Hippocampal formation (tissue), 2 donors: ENCODE measurements at regions not wholly inside any gene's neighbourhood (a gene's known extent, or its start where the extent isn't known, plus 50 kb on each side); places are given as distances from the start of the nearest gene placed in this dataset.
"Not testable (repeated sequence)": the region's sequence is repeated elsewhere in the genome, so short reads cannot be mapped to it uniquely, and the experiment has no call there.

Experiments
- DNase-seq, 2 donors: peaks; one replicate each; lab custom pipeline; 2025; lab: John Stamatoyannopoulos, UW

DNA sequence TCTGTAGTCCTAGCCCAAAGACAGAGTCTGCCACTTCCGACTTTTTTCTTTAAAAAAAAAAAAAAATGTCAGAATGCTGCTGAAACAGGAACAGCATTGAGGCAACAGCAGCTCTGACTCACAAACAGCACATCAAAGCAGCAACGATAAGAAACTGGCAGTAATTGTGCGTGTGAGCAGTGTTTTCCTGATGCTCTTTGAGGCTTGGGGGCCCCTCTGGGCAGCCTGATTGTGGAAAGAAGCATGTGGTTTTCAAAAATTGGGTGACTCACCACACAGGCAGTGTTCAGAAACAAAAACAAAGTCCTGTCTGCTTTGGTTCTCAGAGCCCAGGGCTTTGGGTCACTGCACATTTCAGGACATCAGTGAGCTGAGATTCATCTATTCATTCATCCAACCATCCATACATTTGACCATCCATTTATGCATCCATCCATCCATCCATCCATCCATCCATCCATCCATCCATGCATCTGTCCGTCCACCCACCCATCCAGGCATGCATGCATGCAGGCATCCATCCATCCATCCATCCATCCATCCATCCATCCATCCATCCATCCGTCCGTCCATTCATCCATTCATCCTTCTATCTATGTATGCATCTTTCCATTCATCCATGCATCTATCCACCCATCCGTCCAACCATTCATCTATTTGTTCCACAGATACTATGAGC is 308.4 kb downstream of the RPLP1 start:
- DNase-seq = no peak

DNA sequence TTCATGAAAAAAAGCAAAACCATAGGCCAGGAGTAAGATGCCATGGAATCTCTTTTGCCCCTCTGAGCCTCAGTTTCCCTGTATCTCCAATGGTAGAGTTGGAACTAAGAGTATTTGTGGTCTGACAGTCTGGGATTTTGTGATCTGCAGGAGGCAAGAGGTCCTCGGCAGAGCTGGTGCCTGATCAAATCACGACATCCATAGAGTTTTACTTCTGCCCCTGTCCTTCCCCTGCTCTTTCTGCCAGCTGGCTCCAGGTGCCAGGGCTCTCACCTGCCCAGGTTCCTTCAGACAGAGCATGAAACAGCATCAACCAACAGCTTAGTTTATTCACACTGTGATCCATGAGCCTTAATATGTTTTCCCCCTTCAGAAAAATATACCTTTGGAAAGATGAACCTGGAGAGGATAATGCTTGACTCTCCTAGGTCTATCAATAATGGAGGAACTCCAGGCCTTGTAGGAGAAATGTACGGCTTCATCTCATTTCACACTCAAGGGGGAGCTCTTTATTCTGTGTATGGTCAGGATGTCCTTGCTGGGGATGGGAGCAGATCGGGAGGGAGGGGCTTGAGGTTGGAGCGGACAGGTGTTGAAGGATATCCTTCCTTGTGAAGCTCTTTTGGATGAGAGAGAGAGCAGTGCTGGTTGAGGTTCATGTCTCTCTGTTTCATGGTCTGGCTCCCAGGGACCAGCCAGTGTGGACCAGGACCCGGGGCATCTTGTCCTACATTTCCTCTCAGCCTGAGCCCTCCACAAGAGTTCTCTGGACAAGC is 309.9 kb downstream of the RPLP1 start:
- no peak for DNase-seq

DNA sequence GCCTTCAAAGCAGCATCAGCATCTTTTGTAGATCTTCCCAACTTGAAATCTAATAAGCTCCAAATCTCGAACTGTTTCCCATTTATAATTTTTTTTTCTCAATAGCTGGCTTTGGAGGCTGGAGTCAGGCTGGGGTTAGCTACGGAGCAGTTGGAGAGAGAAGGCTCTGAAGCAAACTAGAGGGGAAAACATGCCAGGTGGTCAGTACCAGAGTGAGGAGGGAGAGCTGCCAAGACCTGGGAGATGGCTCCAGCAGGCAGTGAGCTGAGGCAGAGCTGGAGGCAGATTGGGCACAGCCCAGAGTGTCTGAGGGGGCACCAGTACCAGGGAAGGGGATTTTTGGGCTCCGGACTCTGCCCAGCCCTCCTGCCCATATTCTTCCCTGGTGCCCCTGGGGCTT is 311.2 kb downstream of the RPLP1 start:
- DNase-seq = no peak

DNA sequence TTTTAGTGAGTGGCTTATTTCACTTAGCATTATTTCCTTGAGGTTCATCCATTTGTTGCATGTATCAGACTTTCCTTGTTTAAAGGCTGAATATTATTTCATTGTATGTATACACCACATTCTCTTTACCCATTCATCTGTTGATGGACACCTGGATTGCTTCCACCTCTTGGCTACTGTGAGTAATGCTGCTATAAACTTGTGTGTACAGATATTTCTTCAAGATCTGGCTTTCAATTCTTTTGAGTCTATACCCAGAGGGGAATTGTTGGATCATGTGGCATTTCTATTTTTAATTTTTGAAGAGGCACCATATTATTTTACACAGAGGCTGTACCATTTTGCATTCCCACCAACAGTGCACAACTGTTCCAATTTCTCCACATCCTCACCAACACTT is 313.5 kb downstream of the RPLP1 start:
- DNase-seq = no peak

DNA sequence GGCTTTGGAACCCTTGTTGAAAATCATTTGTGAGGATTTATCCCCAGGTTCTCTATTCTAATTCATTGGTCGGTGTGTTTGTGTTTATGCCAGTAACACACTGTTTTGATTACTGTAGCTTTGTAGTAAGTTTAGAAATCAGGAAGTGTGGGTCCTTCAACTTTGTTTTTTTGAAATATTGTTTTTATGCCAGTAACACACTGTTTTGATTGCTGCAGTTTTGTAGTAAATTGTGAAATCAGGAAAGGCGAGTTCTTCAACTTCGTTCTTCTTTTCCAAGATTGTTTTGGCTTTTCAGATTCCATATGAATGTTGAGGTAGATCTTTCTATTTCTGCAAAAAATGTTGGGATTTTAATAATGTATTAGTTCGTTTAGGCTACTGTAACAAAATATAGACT is 314.6 kb downstream of the RPLP1 start:
- DNase-seq = no peak

DNA sequence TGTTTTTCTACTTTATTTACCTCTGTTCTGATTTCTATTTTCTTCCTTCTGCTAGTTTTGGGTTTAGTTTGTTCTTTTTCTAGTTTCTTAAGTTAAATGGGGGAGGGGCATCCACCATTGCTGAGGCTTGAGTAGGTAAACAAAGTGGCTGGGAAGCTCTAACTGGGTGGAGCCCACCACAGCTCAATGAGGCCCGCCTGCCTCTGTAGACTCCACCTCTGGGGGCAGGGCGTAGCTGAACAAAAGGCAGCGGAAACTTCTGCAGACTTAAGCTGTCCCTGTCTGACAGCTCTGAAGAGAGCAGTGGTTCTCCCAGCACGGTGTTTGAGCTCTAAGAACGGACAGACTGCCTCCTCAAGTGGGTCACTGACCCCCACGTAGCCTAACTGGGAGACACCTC is 316.7 kb downstream of the RPLP1 start:
- DNase-seq = not testable (repeated sequence)

DNA sequence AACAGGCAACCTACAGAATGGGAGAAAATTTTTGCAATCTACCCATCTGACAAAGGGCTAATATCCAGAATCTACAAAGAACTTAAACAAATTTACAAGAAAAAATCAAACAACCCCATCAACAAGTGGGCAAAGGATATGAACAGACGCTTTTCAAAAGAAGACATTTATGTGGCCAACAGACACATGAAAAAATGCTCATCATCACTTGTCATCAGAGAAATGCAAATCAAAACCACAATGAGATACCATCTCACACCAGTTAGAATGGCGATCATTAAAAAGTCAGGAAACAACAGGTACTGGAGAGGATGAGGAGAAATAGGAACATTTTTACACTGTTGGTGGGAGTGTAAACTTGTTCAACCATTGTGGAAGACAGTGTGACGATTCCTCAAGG is 321.6 kb downstream of the RPLP1 start:
- not testable (repeated sequence) for DNase-seq

DNA sequence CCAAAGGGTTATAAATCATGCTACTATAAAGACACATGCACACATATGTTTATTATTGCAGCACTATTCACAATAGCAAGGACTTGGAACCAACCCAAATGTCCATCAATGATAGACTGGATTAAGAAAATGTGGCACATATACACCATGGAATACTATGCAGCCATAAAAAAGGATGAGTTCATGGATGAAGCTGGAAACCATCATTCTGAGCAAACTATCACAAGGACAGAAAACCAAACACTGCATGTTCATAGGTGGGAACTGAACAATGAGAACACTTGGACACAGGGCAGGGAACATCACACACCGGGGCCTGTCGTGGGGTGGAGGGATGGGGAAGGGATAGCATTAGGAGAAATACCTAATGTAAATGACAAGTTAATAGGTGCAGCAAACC is 322.1 kb downstream of the RPLP1 start:
- DNase-seq = not testable (repeated sequence)

DNA sequence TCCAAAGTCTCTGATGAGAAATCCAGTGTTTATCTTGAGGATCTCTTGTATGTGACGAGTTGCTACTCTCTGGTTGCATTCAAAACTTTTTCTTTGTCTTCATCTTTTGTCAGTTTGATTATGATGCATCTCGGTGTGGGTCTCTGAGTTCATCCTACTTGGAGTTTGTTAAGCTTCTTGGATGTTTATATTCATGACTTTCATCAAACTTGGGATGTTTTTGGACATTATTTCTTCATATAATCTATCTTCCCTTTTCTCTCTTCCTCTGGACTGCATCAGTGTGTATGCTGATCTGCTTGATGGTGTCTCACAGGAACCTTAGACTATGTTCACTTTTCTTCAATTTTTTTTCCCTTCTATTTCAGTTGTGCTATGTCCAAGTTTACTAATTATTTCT is 320.4 kb downstream of the TLE3 start:
- DNase-seq = no peak

DNA sequence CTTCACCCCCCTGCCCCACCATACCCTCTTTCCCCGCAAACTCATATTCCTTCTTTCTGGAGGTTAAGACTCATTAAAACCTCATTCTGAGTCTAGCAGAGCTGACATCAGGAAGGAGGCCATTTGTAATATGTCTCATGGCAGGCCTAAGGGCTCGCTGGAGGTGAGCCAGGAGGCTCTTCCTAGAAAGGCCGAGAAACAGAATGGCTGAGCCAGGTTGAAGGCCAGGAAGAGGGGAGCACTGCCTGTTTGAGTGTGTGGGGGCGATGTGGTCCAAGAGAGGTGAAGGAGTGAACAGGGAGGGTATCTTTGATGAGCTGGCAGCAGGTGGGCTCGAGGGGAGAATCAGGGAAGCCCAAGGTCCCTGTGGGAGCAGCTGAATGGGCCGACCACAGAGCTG is 317.3 kb downstream of the TLE3 start:
- no peak for DNase-seq

DNA sequence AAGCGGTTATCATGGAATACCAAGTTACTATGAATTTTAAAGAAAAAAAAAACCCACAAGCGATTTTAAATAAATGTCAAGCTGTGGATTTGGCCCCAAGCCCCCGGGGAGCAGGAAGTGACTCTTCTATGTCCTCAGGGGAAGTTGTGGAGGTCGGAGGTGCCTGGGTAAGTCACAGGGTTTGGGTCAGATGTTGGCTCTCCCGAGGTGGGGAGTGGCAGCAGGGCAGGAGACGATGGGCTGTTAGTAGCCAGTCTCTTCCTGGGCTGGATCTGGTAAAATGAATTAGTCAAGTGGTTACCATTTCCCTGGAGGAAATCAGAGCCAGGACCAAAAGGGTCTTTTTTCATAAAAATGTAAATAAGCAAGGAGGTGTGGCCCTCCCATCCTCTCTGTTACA is 316.7 kb downstream of the TLE3 start:
- DNase-seq = no peak

DNA sequence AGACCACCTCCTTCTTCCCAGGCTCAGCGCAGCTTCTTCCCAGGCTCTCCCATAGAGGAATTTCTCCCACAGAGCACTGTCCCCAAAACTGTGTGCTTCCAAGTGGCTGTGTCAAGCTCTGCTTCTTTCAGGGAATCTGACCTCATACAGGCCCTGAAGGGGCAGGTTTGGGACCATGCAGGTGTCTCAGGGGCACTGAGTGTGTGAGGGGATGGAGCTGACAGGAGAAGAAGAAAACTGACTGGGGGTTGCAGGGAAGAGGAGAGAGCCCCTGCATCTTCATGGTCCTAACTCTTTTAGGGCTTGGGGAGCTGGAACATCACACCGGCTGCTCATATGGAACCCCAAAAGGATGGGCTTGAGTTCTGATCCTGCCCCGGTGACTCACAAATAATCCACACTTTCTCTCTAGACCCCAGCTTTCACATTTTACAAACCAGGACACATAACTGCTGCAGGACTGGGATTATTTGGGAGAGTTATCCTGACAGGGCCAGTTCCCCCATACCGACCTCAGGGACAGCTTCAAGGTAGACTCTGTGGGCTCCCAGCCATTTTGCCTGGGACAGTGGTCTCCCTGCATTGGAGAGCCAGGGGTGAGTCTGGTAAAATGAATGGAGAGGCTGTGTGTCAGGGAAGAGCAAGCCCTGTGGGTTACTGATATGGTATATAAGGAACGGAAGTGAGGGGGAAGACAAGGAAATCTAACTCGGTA is 316.1 kb downstream of the TLE3 start:
- no peak for DNase-seq

DNA sequence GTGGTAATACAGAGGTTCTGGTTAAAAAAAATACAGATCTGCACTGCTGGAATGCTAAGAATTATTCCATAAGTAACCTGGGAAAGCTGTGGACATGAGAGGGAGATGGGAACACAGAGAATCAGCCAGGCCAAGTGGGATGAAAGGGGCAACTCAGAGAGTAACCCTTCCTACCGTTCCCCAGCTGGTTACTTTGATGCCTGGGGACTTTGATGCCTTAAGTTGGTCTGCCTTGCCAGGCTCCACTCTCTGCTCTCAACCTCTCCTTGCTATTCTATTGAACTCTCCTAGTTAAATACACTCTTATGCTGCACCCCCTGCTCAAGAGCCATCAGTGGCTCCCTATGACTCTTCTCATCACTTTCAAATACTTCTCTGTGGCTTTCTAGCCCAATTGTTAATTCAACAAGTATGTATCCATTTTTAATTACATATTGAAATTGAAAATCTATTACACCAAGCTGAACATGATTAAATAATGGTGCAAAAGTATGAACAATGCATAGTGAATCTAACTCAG is 315.5 kb downstream of the TLE3 start:
- no peak for DNase-seq

DNA sequence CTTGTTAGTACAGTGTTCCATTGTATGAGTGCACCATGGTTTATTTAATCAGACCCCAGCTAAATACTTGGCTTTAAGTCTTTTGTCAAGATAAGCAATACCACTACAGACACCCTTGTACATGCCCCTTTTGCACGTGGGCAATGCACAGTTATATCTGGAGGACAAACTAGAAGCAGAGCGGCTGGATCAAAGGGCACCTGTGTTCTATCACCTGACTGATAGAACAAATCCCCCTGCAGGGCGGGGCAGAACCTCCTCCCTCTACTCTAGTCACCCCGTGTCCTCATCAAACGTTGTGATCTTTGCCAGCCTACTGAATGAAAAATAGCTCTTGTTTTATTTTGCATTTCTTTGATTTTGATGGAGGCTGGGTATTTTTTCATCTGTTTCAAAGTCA is 314.9 kb downstream of the TLE3 start:
- no peak for DNase-seq

DNA sequence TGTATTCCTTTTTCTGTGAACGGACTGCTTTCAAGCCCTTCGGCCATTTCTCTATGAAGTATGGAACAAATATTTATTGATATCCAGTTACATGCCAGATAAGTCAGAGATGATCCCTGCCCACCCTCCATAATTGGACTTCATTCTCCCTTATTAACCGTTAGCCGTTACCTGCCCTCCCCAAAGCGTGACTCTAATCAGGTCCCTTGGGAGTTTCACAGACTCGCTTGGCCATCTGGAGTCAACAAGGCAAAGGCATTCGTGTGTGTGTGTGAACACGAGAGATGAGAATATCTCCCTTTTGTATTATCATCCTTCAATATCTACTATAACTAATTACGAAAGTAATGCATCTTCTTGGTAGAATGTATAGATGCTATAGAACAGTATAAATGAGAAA is 314.5 kb downstream of the TLE3 start:
- DNase-seq = no peak

DNA sequence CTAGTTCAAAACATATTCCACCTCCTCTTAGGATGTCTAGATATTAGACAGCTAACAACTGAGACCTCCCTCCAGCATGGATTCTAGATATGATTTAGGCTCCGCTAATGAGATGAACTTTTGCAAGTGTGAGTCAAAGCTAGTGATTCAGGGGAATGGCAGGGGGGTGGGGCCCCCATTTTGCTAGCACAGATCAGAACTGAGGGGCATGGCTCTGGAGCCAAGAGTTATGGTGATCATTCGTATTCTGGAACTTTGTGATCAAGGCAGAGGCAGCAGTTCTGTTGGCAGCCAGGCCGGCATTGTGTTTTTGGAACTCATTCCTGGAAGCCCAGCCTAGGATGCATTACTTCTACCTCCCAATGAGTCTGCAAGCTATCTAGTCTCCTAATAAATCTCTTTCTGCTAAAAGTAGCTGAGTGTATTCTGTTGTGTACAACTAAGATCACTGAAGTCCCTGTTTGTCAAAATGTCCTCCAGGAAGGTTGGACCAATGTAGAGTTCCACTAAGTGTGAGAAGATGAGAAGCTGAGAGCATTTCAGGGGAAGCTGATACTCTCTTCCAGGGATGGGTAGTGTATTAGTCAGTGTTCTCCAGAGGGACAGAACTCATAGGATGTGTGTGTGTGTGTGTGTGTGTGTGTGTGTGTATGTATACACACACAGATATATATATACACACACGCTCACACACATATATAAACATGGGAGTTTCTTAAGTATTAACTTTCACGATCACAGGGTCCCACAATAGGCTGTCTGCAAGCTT is 312.7 kb downstream of the TLE3 start:
- DNase-seq = no peak

DNA sequence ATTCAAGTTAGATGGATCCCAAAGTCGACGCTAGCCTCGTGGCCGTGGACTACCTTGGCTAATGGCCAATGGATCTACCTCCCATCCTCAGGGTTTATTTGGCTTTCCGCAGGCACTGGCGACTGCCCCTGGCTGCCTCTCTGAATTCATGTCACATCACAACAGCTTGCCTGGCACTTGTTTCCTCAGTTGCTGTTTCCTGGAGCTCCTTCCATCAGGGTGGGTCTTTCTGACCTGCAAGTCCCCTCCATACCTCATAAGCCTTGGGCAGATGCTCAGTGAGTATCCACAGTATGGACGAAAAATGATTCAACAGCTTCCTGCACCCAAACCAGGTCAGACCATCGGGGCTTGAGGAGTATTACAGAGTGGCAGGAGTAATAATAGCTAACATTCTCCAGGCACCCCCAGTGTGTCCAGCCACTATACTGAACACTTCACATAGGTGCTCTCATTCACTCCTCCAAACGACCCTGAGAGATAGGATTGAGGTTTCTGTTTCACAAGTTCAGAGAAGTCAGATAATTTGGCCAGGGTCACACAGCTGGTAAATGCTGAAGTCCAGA is 311.5 kb downstream of the TLE3 start:
- DNase-seq = no peak

DNA sequence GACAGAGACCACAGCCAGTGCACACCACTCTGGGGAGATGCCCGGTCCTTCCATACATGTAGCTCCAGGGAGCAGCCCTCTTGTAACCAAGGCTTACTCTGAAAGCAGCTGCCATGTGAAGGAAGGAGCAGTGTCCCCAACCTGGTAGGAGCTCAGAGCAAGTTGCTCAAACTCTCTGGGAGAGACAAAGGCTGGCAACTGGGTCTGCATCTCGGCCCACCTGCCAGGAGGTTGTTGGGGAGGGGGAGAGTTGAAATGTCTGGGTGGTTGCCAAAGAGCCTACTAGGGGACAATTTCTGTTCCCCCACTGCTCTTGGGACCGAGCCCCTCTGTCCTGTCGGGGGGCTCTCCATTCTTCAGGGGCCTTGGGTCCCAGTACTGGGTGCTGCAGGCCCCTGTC is 309.9 kb downstream of the TLE3 start:
- no peak for DNase-seq

DNA sequence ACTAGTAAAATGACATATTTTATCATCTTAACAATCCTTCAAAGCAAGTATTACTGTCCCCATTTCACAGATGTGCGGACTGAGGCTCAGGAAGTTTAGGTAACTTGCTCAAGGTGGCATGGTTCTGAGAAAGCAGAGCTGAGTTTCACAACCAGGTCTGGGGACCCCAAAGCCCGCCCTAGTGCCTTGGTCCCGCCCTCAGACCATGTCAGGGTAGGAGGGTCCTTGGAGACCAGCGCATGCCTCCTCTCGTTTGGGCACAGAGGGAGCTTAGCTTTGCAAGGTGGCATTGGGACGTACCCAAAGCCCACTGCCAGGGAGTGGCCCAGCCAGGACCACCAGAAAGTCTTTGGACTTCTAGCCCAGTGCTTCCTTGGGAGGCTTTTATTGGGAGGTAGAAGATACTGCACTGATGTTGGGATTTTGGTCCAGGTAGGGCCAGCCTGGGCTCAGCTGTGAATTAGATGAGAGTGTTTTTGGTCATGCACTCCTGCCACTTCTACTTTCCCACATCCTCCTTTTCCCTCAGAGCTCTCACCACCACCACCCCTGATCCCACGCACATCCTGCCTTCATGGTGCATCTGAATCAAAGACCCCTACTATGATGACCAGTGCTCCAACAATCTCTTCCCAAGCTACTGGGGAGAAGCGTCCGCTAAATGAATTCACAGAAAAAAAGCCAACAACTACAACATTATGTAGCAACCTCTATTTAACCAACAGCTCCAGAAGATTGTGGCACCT is 307.9 kb downstream of the TLE3 start:
- no peak for DNase-seq

DNA sequence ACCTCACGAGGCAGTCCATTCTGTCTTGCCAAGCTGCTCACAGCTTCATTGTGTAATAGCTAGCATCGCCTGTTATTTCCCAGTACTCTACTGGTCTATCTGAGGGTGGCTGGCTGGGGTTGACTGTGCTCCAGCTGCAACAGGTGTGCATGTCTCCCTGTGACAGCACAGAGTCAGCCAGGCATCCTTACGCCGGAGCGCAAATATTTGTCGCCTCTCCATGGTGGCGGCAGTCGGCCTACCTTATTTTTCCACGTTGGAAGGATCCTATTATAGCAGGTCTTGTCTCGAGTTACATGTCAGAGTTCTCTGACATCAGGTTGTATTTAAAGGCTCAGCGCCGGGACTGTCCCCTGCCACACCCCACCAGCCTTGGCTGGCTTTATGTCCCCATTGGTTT is 307.1 kb downstream of the TLE3 start:
- DNase-seq = no peak

DNA sequence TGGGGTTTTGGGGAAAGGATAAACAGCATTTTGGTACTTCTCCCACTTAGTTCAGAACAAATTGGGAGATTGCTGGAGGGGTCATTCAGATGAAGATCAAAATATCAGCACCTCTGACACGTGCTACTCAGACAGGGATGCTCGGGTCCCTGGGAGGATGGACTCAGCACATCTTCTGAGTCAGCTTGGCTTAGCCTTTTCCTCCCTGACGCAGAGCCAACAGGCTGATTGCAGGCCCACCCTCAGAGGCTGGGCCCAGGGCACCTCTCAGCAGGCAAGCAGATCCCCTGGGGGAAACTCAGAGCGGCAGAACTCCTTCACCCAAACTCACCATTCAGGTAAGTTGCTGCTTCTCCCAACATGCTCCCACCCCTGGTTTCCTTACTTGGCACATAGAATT is 304.9 kb downstream of the TLE3 start:
- no peak for DNase-seq
